Gastroesophageal sphincter (tissue), 4 donors: ENCODE measurements at regions not wholly inside any gene's neighbourhood (a gene's known extent, or its start where the extent isn't known, plus 50 kb on each side); places are given as distances from the start of the nearest gene placed in this dataset.

Experiments used
- ATAC-seq: fragments of 150-250 bp; one replicate; pipeline ENCODE4 v1.9.1; 2016; ENCODE audit warnings: mild to moderate bottlenecking, moderate library complexity
- H3K27ac ChIP-seq, 4 donors: fragments of 200-600 bp; sonication (generic) in 3 of 4; 1 replicate in 3 of 4; 2 replicates in 1 of 4; pipeline ENCODE4 v1.5.1; 2016 to 2019
- H3K27me3 ChIP-seq: fragments of 200-600 bp; sonication (generic); one replicate; pipeline ENCODE4 v1.5.1; 2019
- H3K36me3 ChIP-seq, 2 donors: fragments of 200-600 bp; sonication (generic); one replicate each; pipeline ENCODE4 v1.5.1; 2019; ENCODE audit warnings: control low read depth in 1 of 2
- H3K4me1 ChIP-seq, 3 donors: fragments of 200-600 bp; sonication (generic); 1 replicate in 2 of 3; 2 replicates in 1 of 3; pipeline ENCODE4 v1.5.1; 2016 to 2019; ENCODE audit warnings: control low read depth in 2 of 3
- H3K4me3 ChIP-seq, 2 donors: fragments of 200-600 bp; sonication (generic); one replicate each; pipeline ENCODE4 v1.5.1; 2019; ENCODE audit warnings: mild to moderate bottlenecking in 1 of 2, moderate library complexity in 1 of 2
- H3K9me3 ChIP-seq, 3 donors: fragments of 200-600 bp; sonication (generic); one replicate each; pipeline ENCODE4 v1.5.1; 2017 to 2019; ENCODE audit warnings: control low read depth in 2 of 3
- EP300 ChIP-seq: sonication (generic); formaldehyde crosslinking; IDR thresholded peaks from one replicate; pipeline ENCODE4 v1.6.1; 2017; ENCODE audit warnings: antibody characterized with exemption, mild to moderate bottlenecking
- POLR2A ChIP-seq, 2 donors: fragments of 450-650 bp; IDR thresholded peaks; one replicate each; pipeline ENCODE4 v1.6.1; 2017; ENCODE audit warnings: antibody characterized with exemption in 2 of 2, mild to moderate bottlenecking in 2 of 2, moderate library complexity in 1 of 2
- POLR2AphosphoS5 ChIP-seq: sonication (generic); formaldehyde crosslinking; IDR thresholded peaks from one replicate; pipeline ENCODE4 v1.6.1; 2017; ENCODE audit warnings: antibody characterized with exemption
- WGBS, 2 donors: methylation state at CpG; one replicate each; pipeline ENCODE4 v1.1.5; 2018; ENCODE audit warnings: low coverage in 1 of 2; 5-methylcytosine and 5-hydroxymethylcytosine counted together
- TF ChIP-seq, protein P1 (sequence below), 4 experiments: fragments of 200-600 bp in 2 of 4; fragments of 450-650 bp in 2 of 4; sonication (generic) in 1 of 4; IDR thresholded peaks; one replicate each; pipeline ENCODE4 v1.5.1; 2017 to 2019; ENCODE audit warnings: antibody characterized with exemption in 4 of 4, mild to moderate bottlenecking in 2 of 4, moderate library complexity in 2 of 4

DNA sequence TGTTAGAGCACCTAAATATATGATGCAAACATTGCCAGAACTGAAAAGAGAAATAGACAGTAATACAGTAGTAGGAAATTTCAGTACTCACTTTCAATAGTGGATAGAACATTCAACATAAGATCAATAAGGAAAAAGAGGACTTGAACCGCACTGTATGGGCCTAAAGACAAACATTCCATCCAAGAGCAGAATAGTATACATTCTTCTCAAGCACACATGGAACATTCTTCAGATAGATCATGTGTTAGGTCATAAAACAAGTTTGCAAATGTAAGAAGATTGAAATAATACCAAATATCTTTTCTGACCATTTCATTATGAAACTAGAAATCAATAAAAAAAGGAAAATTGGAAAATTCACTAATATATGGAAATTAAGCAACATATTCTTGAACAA, 185.4 kb upstream of the FOXP2 start:
- Histone ChIP-seq H3K9me3 (no peaks in the 10 kb centered on the region), H3K27me3 (no peaks in the 10 kb centered on the region), H3K4me1 (no peaks in the 10 kb centered on the region), H3K36me3 (no peaks in the 10 kb centered on the region), H3K27ac (no peak overlapping the region), H3K4me3 (no peak overlapping the region)
- TF ChIP-seq POLR2A (IDR thresholded peaks at IDR 0.05): no peak
- TF ChIP-seq EP300: no peak
- TF ChIP-seq POLR2AphosphoS5: no peak
- TF ChIP-seq, protein P1, sequence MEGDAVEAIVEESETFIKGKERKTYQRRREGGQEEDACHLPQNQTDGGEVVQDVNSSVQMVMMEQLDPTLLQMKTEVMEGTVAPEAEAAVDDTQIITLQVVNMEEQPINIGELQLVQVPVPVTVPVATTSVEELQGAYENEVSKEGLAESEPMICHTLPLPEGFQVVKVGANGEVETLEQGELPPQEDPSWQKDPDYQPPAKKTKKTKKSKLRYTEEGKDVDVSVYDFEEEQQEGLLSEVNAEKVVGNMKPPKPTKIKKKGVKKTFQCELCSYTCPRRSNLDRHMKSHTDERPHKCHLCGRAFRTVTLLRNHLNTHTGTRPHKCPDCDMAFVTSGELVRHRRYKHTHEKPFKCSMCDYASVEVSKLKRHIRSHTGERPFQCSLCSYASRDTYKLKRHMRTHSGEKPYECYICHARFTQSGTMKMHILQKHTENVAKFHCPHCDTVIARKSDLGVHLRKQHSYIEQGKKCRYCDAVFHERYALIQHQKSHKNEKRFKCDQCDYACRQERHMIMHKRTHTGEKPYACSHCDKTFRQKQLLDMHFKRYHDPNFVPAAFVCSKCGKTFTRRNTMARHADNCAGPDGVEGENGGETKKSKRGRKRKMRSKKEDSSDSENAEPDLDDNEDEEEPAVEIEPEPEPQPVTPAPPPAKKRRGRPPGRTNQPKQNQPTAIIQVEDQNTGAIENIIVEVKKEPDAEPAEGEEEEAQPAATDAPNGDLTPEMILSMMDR (IDR thresholded peaks at IDR 0.05): no peak
- 95 to 100% methylated on average over 1 of the region's 1 CpG for WGBS, 2 donors
- no peak for ATAC-seq

DNA sequence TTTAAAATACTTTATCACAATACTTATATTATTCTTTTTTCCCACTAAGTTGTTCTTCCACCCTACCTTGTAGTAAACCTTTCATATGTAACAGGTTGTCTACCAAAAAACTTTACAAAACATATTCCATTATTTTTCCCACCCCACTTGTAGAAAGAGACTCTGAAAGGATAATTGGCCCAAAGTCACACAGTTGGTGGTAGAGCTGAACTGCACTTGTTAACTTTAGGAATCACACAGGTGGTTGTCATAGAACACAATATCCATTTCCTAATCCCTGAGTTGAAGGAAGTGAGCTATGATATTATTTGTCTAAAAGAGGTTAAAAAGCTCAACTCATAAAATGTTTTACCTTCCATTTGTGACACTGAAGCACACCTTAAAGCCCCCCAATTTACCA, 188.8 kb upstream of the FOXP2 start:
- ATAC-seq: no peak
- no peaks in the 10 kb centered on the region for H3K27me3 ChIP-seq
- no peak overlapping the region for H3K27ac ChIP-seq
- H3K36me3 ChIP-seq: no peaks in the 10 kb centered on the region
- no peak overlapping the region for H3K4me3 ChIP-seq
- no peaks in the 10 kb centered on the region for H3K9me3 ChIP-seq
- TF ChIP-seq POLR2AphosphoS5 (no peak), POLR2A (IDR thresholded peaks at IDR 0.05) (no peak), EP300 (no peak)
- TF ChIP-seq, protein P1 (IDR thresholded peaks at IDR 0.05): no peak
- H3K4me1 ChIP-seq: no peaks in the 10 kb centered on the region

DNA sequence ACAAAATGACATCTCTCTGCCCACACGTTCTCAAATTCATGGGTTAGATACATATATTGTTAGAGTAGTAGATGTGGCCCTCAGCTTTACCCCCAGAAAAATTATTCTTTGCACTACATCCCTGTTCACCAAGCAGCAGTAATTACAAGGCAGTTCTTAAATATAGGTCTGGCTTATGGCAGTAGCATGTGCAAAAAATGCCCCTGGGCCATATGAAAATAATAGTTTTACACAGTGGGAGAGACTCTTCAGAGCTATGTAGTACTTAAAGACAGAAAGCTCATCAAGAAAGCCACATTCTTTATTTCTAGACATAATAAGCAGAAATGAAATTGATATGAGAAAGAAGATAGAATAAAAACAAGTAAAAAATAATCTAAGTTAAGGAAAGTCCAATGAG, 196.3 kb upstream of the FOXP2 start:
- no peak for ATAC-seq
- H3K4me3 ChIP-seq: no peak overlapping the region
- H3K9me3 ChIP-seq: no peaks in the 10 kb centered on the region
- H3K36me3 ChIP-seq: no peaks in the 10 kb centered on the region
- H3K27me3 ChIP-seq: no peaks in the 10 kb centered on the region
- no peaks in the 10 kb centered on the region for H3K4me1 ChIP-seq
- 56 to 63% methylated on average over 1 of the region's 1 CpG for WGBS, 2 donors
- H3K27ac ChIP-seq: no peak overlapping the region
- TF ChIP-seq EP300 (no peak), POLR2AphosphoS5 (no peak), POLR2A (IDR thresholded peaks at IDR 0.05) (no peak)
- TF ChIP-seq, protein P1 (IDR thresholded peaks at IDR 0.05): no peak

GRCh38 chr7:114217026-114217806, 197.4 kb upstream of the FOXP2 start:
- TF ChIP-seq, protein P1 (IDR thresholded peaks at IDR 0.05): no peak
- TF ChIP-seq POLR2A (IDR thresholded peaks at IDR 0.05): no peak
- TF ChIP-seq EP300: no peak
- 53 to 76% methylated on average over 2 of the region's 2 CpGs for WGBS, 2 donors

GRCh38 chr7:114214466-114214865, 200.1 kb upstream of the FOXP2 start:
- Histone ChIP-seq H3K4me3 (no peak overlapping the region), H3K27me3 (no peaks in the 10 kb centered on the region), H3K36me3 (no peaks in the 10 kb centered on the region), H3K4me1 (peaks cover 3 to 15% (median 5%) of the 10 kb centered on the region in 3 donors), H3K9me3 (no peaks in the 10 kb centered on the region), H3K27ac (no peak overlapping the region)
- ATAC-seq: no peak
- TF ChIP-seq POLR2A (IDR thresholded peaks at IDR 0.05): no peak
- TF ChIP-seq POLR2AphosphoS5: no peak
- TF ChIP-seq, protein P1 (IDR thresholded peaks at IDR 0.05): no peak
- no peak for TF ChIP-seq EP300
- WGBS, 2 donors: 17 to 66% methylated on average over 2 of the region's 2 CpGs

More at GRCh38 chr7:114217026-114217806, 197.4 kb upstream of the FOXP2 start:
- Histone ChIP-seq H3K4me3 (no peak overlapping the region), H3K27ac (no peak overlapping the region), H3K4me1 (peaks cover 3 to 9% (median 5%) of the 10 kb centered on the region in 3 donors), H3K27me3 (no peaks in the 10 kb centered on the region), H3K9me3 (no peaks in the 10 kb centered on the region), H3K36me3 (no peaks in the 10 kb centered on the region)
- ATAC-seq: no peak
